Neuronal stem cell (in vitro differentiated cells): ENCODE measurements at regions not wholly inside any gene's neighbourhood (a gene's known extent, or its start where the extent isn't known, plus 50 kb on each side); places are given as distances from the start of the nearest gene placed in this dataset.

Experiments
- DNase-seq: peaks from one replicate; pipeline ENCODE4 v3.0.0-alpha.2; 2013; ENCODE audit warnings: low spot score
- H2AFZ ChIP-seq: one replicate; pipeline ENCODE4 v1.6.1; 2013; ENCODE audit warnings: mild to moderate bottlenecking, low read length, inconsistent platforms
- H2AK5ac ChIP-seq: 2 replicates; pipeline ENCODE4 v1.6.1; 2013; ENCODE audit warnings: low read depth, mild to moderate bottlenecking, inconsistent platforms, low read length, moderate library complexity, mixed read lengths
- H2BK120ac ChIP-seq: 2 replicates; pipeline ENCODE4 v1.6.1; 2013; ENCODE audit warnings: low read depth, mild to moderate bottlenecking, inconsistent platforms, low read length, moderate library complexity, mixed read lengths
- H2BK12ac ChIP-seq: one replicate; pipeline ENCODE4 v1.6.1; 2013; ENCODE audit warnings: low read length, inconsistent platforms
- H2BK15ac ChIP-seq: 2 replicates; pipeline ENCODE4 v1.6.1; 2013; ENCODE audit warnings: mild to moderate bottlenecking, low read length, inconsistent platforms, mixed read lengths
- H2BK5ac ChIP-seq: one replicate; pipeline ENCODE4 v1.6.1; 2013; ENCODE audit warnings: inconsistent platforms, mild to moderate bottlenecking, low read length, moderate library complexity
- H3K14ac ChIP-seq: one replicate; pipeline ENCODE4 v1.6.1; 2013; ENCODE audit warnings: low read length, inconsistent platforms
- H3K18ac ChIP-seq: 2 replicates; pipeline ENCODE4 v1.6.1; 2013; ENCODE audit warnings: low read length, inconsistent platforms
- H3K23ac ChIP-seq: 2 replicates; pipeline ENCODE4 v1.6.1; 2013; ENCODE audit warnings: low read depth, mild to moderate bottlenecking, mixed read lengths, low read length, inconsistent platforms; ENCODE audit not compliant: poor library complexity
- H3K27ac ChIP-seq: replicated peaks from 3 replicates; pipeline ENCODE4 v1.5.1; 2013; ENCODE audit warnings: low read length, inconsistent platforms
- H3K27me3 ChIP-seq, 3 experiments: 2 replicates each; pipeline ENCODE4 v1.6.1; 2013; ENCODE audit warnings: low read length in 3 of 3, mild to moderate bottlenecking in 2 of 3, inconsistent platforms in 1 of 3, low read depth in 1 of 3, mixed read lengths in 1 of 3, moderate library complexity in 1 of 3; ENCODE audit not compliant: control insufficient read depth in 3 of 3, insufficient read depth in 3 of 3
- H3K36me3 ChIP-seq, 2 donors: replicated peaks in 1 of 2; 2 replicates each; pipeline ENCODE4 v1.6.1; 2013; ENCODE audit warnings: low read length in 2 of 2; ENCODE audit not compliant: control insufficient read depth in 2 of 2, insufficient read depth in 2 of 2
- H3K4ac ChIP-seq: 2 replicates; pipeline ENCODE4 v1.6.1; 2013; ENCODE audit warnings: inconsistent platforms, mild to moderate bottlenecking, low read length, moderate library complexity
- H3K4me1 ChIP-seq, 2 donors: 1 replicate in 1 of 2; 2 replicates in 1 of 2; pipeline ENCODE4 v1.6.1; 2013; ENCODE audit warnings: low read length in 2 of 2, low read depth in 1 of 2; ENCODE audit not compliant: control insufficient read depth in 2 of 2, insufficient read depth in 1 of 2
- H3K4me2 ChIP-seq: one replicate; pipeline ENCODE4 v1.6.1; 2013; ENCODE audit warnings: mild to moderate bottlenecking, low read length, inconsistent platforms; ENCODE audit not compliant: insufficient read depth, poor library complexity, severe bottlenecking
- H3K4me3 ChIP-seq, 2 donors: 2 replicates each; pipeline ENCODE4 v1.5.1; 2013; ENCODE audit warnings: low read length in 2 of 2, mild to moderate bottlenecking in 2 of 2, inconsistent platforms in 1 of 2, moderate library complexity in 1 of 2
- H3K79me1 ChIP-seq: one replicate; pipeline ENCODE4 v1.6.1; 2013; ENCODE audit warnings: low read depth, mild to moderate bottlenecking, inconsistent platforms, low read length, moderate library complexity
- H3K9ac ChIP-seq: one replicate; pipeline ENCODE4 v1.6.1; 2013; ENCODE audit warnings: mild to moderate bottlenecking, low read depth, low read length, inconsistent platforms; ENCODE audit not compliant: poor library complexity
- H3K9me3 ChIP-seq, 2 donors: replicated peaks in 1 of 2; 2 replicates each; pipeline versions ENCODE3 to v1.6.1; 2013; ENCODE audit warnings: low read length in 2 of 2, mild to moderate bottlenecking in 2 of 2, inconsistent platforms in 1 of 2, low read depth in 1 of 2, mixed read lengths in 1 of 2, moderate library complexity in 1 of 2; ENCODE audit not compliant: control insufficient read depth in 2 of 2, insufficient read depth in 1 of 2
- H4K8ac ChIP-seq: one replicate; pipeline ENCODE4 v1.6.1; 2013; ENCODE audit warnings: low read depth, mild to moderate bottlenecking, inconsistent platforms, low read length, moderate library complexity
- H4K91ac ChIP-seq: one replicate; pipeline ENCODE4 v1.6.1; 2013; ENCODE audit warnings: low read length, low read depth, mild to moderate bottlenecking, inconsistent platforms; ENCODE audit not compliant: poor library complexity
- WGBS, 2 donors: extraction: QIAGEN DNeasy Blood & Tissue Kit; methylation state at CpG; one replicate each; pipeline ENCODE4 v1.1.7; 2013; ENCODE audit warnings: missing lambda C conversion rate in 2 of 2, mixed read lengths in 1 of 2; ENCODE audit not compliant: insufficient read length in 2 of 2, insufficient replicate concordance in 1 of 2; ENCODE audit errors: extremely low coverage in 2 of 2; 5-methylcytosine and 5-hydroxymethylcytosine counted together

- Histone ChIP-seq H3K4ac (no peak overlapping the region), H2AK5ac (no peak overlapping the region), H2AFZ (no peak overlapping the region), H2BK5ac (no peak overlapping the region), H2BK15ac (no peak overlapping the region), H3K9ac (no peak overlapping the region), H3K14ac (no peak overlapping the region), H3K18ac (no peak overlapping the region), H3K27me3 (no peaks in the 10 kb centered on the region), H3K4me3 (no peak overlapping the region), H3K9me3 (no peaks in the 10 kb centered on the region), H3K23ac (no peak overlapping the region), H4K8ac (peak overlapping the region; percentile 56), H3K4me2 (no peak overlapping the region), H3K36me3 (no peaks in the 10 kb centered on the region), H2BK120ac (no peak overlapping the region), H4K91ac (no peak overlapping the region), H3K79me1 (no peaks in the 10 kb centered on the region), H3K27ac (no peak overlapping the region), H2BK12ac (no peak overlapping the region), H3K4me1 (peaks cover 0 to 3% of the 10 kb centered on the region in 2 donors)
- DNase-seq, result no peak
- no CpG with 5 or more reads among the region's 3 CpGs for WGBS, 2 donors
Measured at GRCh38 chr3:147649475-147649874, 240.3 kb downstream of the ZIC1 start.

GRCh38 chr3:147651107-147651778, 242.1 kb downstream of the ZIC1 start:
- Histone ChIP-seq H3K4ac (no peak overlapping the region), H3K14ac (no peak overlapping the region), H2BK5ac (no peak overlapping the region), H2BK15ac (no peak overlapping the region), H3K9me3 (no peaks in the 10 kb centered on the region), H3K9ac (no peak overlapping the region), H4K8ac (no peak overlapping the region), H3K23ac (no peak overlapping the region), H3K27me3 (no peaks in the 10 kb centered on the region), H2BK12ac (no peak overlapping the region), H3K4me3 (no peak overlapping the region), H2BK120ac (no peak overlapping the region), H3K4me2 (no peak overlapping the region), H2AK5ac (no peak overlapping the region), H4K91ac (no peak overlapping the region), H3K79me1 (no peaks in the 10 kb centered on the region), H2AFZ (no peak overlapping the region), H3K18ac (peak overlapping the region; percentile 52), H3K27ac (no peak overlapping the region), H3K36me3 (no peaks in the 10 kb centered on the region), H3K4me1 (peaks cover 0 to 5% of the 10 kb centered on the region in 2 donors)
- no CpG with 5 or more reads among the region's 3 CpGs for WGBS, 2 donors
- no peak for DNase-seq

DNA sequence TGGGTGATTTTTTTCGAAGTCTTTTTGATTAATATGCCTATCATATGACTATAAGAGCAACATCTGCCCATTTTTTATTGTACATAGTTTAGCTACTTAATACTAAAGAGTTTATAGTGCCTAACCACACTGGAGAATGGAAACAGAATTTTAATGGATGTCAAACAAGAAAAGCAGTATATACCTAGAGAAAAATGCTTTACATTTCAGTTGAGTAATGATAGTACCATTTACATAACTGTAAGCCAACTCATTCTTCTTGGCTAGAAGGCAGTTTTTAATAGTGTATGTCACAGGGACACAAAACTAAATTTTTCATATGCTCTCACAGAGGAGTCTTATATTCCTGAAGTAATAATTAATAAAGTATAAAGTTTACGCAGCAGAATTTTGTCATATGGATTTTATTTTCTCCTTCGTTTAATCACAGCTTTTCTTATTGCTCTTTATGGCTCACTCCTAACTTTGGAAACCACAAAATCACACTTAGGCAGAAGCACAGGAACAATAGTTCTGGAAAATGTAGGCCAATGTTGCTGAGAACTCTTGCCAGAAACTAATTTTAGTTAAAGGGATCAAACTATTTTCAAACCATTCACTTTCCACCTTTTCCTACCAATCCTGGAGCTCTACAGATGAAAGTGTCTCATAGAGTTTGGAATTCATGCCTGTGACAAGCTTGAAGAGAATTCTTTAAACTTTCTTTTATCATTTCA, 243.6 kb downstream of the ZIC1 start:
- Histone ChIP-seq H2BK120ac (no peak overlapping the region), H2AFZ (no peak overlapping the region), H3K4me3 (no peak overlapping the region), H4K8ac (no peak overlapping the region), H2AK5ac (no peak overlapping the region), H2BK5ac (no peak overlapping the region), H3K14ac (no peak overlapping the region), H3K4me1 (peaks cover 0 to 5% of the 10 kb centered on the region in 2 donors), H3K79me1 (no peaks in the 10 kb centered on the region), H3K27me3 (no peaks in the 10 kb centered on the region), H4K91ac (no peak overlapping the region), H3K18ac (no peak overlapping the region), H3K27ac (no peak overlapping the region), H2BK12ac (no peak overlapping the region), H2BK15ac (no peak overlapping the region), H3K23ac (no peak overlapping the region), H3K4ac (no peak overlapping the region), H3K9ac (no peak overlapping the region), H3K36me3 (no peaks in the 10 kb centered on the region), H3K4me2 (no peak overlapping the region), H3K9me3 (no peaks in the 10 kb centered on the region)
- no CpG with 5 or more reads among the region's 3 CpGs for WGBS, 2 donors
- no peak for DNase-seq

GRCh38 chr3:147653367-147653923, 244.3 kb downstream of the ZIC1 start:
- DNase-seq, result no peak
- Histone ChIP-seq H3K27ac (no peak overlapping the region), H2BK120ac (no peak overlapping the region), H4K91ac (no peak overlapping the region), H2BK12ac (no peak overlapping the region), H3K18ac (no peak overlapping the region), H3K14ac (no peak overlapping the region), H3K9me3 (no peaks in the 10 kb centered on the region), H3K9ac (no peak overlapping the region), H3K4me2 (no peak overlapping the region), H2AK5ac (no peak overlapping the region), H2BK5ac (no peak overlapping the region), H3K4me1 (peaks cover 0 to 5% of the 10 kb centered on the region in 2 donors), H4K8ac (no peak overlapping the region), H3K27me3 (no peaks in the 10 kb centered on the region), H3K79me1 (no peaks in the 10 kb centered on the region), H3K4me3 (no peak overlapping the region), H3K23ac (no peak overlapping the region), H3K4ac (no peak overlapping the region), H2AFZ (no peak overlapping the region), H2BK15ac (no peak overlapping the region), H3K36me3 (no peaks in the 10 kb centered on the region)
- no CpG with 5 or more reads among the region's 1 CpG for WGBS, 2 donors
